Panc1 (cell line): ENCODE measurements at regions not wholly inside any gene's neighbourhood (a gene's known extent, or its start where the extent isn't known, plus 50 kb on each side); places are given as distances from the start of the nearest gene placed in this dataset.

Experiments used
- CTCF ChIP-seq: fragments of 450-650 bp; IDR thresholded peaks from 2 replicates; pipeline ENCODE4 v1.5.1; 2017; ENCODE audit warnings: mild to moderate bottlenecking
- SIN3A ChIP-seq: IDR thresholded peaks from 2 replicates; pipeline ENCODE4 v1.6.1; 2012; ENCODE audit warnings: low read depth, mild to moderate bottlenecking, low read length, moderate library complexity, borderline replicate concordance; ENCODE audit not compliant: insufficient read depth

GRCh38 chr4:163857903-163858302 is 363.4 kb downstream of the TMA16 start:
- TF ChIP-seq CTCF (no peak), SIN3A (no peak)
